ENCODE measurements at regions not wholly inside any gene's neighbourhood (a gene's known extent, or its start where the extent isn't known, plus 50 kb on each side); places are given as distances from the start of the nearest gene placed in this dataset.

DNA sequence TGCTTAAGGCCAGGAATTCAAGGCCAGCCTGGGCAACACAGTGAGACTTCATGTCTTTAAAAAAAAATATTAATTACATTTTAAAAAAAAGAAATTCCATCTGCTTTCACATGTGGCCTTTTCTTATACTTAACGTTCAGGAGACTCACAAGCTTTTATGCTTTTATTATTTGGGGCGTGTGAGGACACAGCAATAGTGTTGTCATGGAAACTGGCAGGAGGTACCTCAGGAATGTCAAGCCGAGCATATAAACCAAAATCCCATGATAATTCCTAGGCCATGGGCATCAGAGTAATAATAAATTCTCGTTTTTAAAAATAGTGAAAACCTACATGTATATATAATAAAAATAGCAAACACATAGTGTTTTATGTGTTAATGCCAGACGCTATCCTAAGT, 89.8 kb downstream of the IYD start:
- no peak for TF ChIP-seq ZBTB7A (IDR thresholded peaks at IDR 0.05; ENCODE audit: low read depth)
- TF ChIP-seq EGR1 (IDR thresholded peaks at IDR 0.05) = no peak
- TF ChIP-seq RAD21 (IDR thresholded peaks at IDR 0.05; ENCODE audit: low read depth) = no peak
- no peak for TF ChIP-seq MAX (IDR thresholded peaks at IDR 0.05)
- TF ChIP-seq EP300 (IDR thresholded peaks at IDR 0.05; ENCODE audit: borderline replicate concordance) = no peak
- TF ChIP-seq, protein P1, sequence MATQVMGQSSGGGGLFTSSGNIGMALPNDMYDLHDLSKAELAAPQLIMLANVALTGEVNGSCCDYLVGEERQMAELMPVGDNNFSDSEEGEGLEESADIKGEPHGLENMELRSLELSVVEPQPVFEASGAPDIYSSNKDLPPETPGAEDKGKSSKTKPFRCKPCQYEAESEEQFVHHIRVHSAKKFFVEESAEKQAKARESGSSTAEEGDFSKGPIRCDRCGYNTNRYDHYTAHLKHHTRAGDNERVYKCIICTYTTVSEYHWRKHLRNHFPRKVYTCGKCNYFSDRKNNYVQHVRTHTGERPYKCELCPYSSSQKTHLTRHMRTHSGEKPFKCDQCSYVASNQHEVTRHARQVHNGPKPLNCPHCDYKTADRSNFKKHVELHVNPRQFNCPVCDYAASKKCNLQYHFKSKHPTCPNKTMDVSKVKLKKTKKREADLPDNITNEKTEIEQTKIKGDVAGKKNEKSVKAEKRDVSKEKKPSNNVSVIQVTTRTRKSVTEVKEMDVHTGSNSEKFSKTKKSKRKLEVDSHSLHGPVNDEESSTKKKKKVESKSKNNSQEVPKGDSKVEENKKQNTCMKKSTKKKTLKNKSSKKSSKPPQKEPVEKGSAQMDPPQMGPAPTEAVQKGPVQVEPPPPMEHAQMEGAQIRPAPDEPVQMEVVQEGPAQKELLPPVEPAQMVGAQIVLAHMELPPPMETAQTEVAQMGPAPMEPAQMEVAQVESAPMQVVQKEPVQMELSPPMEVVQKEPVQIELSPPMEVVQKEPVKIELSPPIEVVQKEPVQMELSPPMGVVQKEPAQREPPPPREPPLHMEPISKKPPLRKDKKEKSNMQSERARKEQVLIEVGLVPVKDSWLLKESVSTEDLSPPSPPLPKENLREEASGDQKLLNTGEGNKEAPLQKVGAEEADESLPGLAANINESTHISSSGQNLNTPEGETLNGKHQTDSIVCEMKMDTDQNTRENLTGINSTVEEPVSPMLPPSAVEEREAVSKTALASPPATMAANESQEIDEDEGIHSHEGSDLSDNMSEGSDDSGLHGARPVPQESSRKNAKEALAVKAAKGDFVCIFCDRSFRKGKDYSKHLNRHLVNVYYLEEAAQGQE (IDR thresholded peaks at IDR 0.05; ENCODE audit: low read depth) = no peak
- no peak for TF ChIP-seq YY1 (IDR thresholded peaks at IDR 0.05; ENCODE audit: low read depth)
- no peak for TF ChIP-seq TAF1 (IDR thresholded peaks at IDR 0.05; ENCODE audit: low read depth)
- no peak for TF ChIP-seq CEBPB (IDR thresholded peaks at IDR 0.05)
- TF ChIP-seq TEAD4 (IDR thresholded peaks at IDR 0.05) = no peak
- no peak for TF ChIP-seq TCF12 (IDR thresholded peaks at IDR 0.05; ENCODE audit: low read depth)
- TF ChIP-seq CREB1 (IDR thresholded peaks at IDR 0.05; ENCODE audit: low read depth) = no peak
- no peak for TF ChIP-seq NFIC (IDR thresholded peaks at IDR 0.05)
- TF ChIP-seq FOXM1 (IDR thresholded peaks at IDR 0.05; ENCODE audit: borderline replicate concordance, low read depth) = no peak
